GM19438 (cell line): ENCODE measurements at regions not wholly inside any gene's neighbourhood (a gene's known extent, or its start where the extent isn't known, plus 50 kb on each side); places are given as distances from the start of the nearest gene placed in this dataset.
"Not testable (repeated sequence)": the region's sequence is repeated elsewhere in the genome, so short reads cannot be mapped to it uniquely, and the experiment has no call there.

ENCODE experiments used
- ATAC-seq: cut with Tn5 transposase; IDR thresholded peaks from one replicate; pipeline ENCODE4 v1.9.1; 2021; ENCODE audit warnings: low read depth; ENCODE audit not compliant: unreplicated experiment

DNA sequence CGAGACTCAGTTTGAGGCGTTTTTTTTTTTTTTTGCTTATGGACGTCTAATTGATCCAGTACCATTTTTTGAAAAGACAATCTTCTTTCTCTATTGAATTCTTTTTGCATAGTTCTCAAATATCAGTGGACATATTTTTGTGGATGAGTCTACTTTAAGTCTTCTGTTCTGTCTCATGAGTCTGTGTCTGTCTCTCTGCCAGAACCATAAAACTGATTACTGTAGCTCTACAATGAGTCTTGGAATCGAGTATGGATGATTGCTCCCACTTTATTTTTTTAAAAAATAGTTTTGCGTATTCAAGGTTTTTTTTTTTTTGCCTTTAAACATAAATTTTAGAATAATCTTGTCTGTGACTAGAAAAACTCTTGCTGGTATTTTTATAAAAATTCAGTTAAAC lies 323.5 kb downstream of the ZNF326 start:
- ATAC-seq: no peak

DNA sequence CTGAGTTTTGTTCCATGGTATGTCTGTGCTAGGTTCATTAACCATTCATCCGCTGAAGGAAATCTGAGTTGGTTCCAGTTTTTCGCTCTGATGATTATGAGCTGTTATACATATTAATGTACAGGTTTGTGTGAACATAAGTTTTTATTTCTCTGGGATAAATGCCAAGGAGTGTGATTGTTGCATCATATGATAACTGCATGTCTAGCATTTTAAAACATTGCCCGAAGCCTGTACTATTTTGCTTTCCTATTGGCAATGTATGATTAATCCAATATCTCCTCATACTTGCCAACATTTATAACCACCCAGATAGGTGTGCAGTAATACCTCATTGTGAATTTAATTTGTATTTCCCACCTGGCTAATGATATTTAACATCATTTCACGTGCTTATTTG lies 322.7 kb downstream of the ZNF326 start:
- ATAC-seq: no peak

DNA sequence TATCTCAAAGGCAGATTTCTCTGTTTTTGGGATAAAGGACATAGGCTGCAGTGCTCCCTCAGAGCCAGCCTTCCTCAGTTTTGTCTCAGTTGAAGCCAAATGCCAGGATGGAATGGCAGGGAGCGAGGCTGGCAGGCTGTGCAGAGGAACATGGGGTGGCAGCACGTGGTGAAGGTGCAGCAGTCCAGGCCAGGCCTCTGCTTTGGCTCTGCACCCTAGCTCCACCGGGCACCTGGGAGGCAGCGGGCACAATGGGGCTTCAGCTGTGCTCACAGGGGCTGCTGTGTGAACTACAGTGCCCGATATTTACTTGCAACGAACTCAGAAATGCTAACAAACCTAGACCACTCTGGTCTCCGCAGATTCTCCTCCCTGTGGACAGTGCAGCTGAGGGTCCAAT lies 319.6 kb downstream of the ZNF326 start:
- no peak for ATAC-seq

DNA sequence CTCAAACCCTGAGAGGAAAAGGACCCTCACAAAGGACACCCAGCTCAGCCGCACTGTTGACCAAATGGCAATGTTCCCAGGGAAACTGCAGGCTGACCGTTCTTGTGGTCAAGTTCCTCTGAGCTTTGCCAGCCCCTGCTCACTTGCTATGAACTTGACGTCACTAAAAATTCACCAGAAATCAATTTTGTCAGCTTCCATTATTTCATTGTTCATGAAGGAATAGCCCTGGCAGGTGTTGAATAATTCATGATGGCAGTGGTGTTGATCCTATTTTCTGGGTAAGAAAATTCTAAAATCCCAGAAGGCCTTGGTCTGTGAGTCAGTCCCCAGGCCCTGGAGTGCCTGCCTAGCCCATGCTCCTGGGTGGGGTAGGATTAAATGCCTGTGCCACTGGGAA lies 318.9 kb downstream of the ZNF326 start:
- ATAC-seq: no peak

DNA sequence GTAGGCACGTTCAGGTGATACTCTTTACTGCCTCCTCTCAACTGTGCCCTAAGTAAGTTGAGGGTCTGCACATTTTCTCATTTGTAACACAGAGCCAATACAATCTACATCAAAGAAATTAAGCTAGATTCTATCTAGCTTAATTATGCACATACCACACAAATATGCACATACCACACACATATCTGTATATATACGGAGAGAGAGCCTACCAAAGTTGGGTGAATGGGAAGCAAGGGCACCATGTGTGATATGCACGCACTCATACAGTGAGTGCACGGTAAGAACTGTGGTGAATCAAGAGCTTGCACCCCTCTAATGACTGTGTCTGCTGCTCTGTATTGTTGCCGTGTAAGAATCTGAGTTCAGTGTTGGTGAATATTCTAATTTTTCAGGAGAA lies 314.9 kb downstream of the ZNF326 start:
- no peak for ATAC-seq

DNA sequence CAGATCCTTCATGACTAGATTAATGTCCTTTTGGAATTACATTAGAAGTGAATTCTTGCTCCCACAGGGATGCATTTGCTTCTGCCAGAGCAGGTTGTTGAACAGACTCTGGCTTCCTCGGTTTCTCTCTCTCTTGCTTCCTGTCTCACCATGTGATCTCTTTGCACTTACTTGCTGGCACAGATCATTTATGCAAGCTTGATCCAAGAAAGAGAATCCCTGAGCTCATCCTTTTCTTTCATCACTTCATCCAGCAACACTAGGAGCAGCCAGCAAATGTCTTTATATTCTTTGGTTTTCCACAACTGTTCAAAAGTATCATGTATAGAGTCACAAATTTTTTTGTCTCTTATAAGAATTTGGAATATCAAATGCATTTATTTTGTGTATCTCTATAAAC lies 313.5 kb downstream of the ZNF326 start:
- no peak for ATAC-seq

DNA sequence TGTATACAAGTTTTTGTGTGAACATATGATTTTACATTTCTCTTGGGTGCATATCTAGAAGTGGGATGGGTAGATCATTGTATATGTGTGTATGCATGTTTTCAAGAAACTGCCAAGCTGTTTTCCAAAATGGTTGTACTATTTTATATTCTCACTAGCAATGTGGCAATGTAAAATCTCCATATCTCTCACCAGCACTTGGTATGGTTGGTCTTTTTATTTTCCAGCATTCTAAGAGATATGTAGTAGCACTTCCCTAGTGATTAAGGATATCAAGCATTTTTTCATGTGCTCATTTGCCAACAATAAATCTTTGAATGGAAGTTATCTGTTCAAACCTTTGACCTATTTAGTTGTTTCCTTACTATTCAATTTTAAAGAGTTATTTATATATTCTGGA lies 310.7 kb downstream of the ZNF326 start:
- ATAC-seq: no peak

DNA sequence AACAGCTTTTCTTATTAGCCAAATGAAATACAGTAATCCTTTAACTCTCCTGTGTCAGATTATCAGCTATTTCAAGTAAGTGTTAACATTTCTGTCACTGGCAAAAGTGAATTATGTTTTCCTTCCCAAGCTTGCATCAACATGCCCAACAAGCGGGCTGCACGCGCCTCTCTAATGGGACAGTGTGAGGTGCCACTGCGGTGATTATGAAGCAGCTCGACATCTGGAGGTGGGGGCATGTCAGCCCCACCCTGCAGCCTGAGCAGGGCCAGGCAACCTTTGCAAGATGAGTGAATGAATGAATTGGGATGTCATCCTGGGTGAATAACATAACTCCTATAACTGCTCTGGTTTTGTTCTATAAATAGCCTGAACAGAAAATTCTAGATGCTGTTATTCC lies 301.4 kb downstream of the ZNF326 start:
- ATAC-seq: no peak

DNA sequence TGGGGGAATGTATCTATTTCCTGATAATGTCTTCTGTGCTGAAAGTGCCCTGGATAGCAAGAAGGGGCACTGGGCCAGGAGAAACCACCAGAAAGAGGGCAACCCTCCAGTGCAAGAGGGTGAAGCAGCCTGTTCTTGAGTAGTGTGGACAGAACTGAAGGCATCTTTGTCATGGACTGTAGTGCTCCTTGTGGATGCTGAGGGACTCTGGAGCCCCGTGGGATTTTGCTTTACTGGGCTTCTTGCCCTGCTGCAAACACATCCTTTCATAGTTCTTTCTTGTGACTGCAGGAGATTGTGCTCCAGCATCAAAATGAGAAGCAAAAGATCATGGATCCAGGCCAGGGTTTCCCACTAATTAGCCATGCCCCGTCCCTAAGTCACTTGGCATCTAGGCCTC lies 300.6 kb downstream of the ZNF326 start:
- ATAC-seq: no peak

DNA sequence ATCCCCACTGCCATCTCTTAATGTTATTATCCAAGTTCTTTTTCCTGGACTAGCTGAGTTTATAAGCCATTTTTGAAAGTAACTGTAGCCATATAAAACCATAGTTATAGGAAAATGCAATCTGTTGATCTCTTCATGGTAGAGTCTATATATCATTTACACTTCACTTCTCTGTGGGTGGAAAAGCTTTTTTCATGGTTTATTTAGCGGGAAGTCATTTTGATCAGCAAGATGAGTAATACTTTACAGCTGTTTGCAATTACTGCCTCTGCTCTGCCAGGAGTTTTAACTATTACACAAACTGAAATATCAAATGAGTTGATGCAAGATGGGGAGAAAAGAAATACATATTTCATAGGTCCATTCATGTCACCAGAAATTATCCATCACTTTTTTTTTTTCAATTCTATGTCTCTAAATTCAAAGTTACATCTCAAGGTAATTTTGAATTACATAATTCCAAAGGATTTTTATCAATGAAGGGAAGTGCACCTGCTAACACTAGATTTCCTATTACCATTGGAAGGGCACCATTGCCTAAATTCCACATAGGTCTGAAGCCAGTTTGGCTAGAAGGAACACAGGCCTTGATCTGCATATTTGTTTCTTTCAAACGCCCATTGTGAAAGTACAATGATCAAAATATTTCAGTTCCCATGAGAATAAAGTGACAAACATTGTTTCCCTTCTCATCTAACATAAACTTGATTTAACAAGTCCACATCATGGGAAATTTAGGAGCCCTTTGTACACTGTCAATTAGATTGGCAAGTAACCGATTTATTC lies 296.7 kb downstream of the ZNF326 start:
- ATAC-seq: no peak

DNA sequence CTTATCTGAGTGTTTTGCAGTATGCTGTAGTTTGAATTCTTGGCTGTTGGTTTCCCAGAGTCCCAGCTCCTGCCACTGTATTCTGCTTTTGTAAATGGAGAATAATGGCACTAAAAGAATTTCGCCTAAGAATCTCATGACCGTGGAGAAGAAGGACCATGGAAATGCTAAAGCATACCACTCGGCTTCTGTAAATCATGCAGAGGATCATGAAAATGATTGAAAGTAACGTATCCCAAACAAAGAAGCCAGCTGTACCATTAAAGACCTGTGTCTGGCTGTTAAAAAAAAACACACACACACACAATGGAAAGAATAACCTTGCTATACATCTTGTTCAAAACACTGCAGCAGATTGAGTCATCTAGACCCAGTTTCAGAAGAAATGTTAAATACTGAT lies 287.9 kb downstream of the ZNF326 start:
- no peak for ATAC-seq

DNA sequence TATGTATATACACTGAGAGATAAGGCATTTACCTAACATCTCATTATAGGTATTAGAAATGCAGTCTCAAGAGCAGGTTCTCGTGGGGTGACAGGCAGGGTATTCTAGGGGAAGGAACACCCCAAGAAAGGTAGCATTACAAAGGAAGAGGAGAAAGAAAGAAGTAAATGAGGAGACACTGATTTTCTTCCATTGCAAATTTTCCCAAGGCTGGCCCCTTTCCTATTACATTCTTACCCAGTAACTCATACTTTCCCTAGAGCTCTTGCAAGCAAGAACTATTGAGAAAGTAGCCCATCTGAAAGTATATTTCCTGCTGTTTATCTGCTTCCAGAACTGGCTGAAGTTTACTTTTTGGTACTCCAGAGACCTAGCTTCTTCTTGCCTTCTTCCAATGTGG lies 287.0 kb downstream of the ZNF326 start:
- ATAC-seq: not testable (repeated sequence)

DNA sequence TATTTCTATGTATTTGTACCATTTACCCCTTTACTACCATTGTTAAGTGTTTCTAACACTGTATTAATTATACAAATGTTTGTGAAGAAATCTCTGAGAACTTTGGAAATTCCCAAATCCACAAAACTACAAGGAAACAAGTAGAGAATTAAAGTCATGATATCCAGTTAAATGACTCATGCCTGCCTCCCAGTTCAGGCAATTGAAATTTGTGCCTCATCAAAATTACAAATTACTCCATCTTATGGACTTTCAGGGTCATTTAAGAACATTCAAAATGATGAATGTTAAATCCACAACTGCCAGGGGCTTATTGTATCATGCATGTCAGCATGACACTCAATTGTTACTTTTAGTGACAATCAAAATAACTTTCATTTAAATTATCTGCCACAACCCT lies 282.4 kb downstream of the ZNF326 start:
- no peak for ATAC-seq

DNA sequence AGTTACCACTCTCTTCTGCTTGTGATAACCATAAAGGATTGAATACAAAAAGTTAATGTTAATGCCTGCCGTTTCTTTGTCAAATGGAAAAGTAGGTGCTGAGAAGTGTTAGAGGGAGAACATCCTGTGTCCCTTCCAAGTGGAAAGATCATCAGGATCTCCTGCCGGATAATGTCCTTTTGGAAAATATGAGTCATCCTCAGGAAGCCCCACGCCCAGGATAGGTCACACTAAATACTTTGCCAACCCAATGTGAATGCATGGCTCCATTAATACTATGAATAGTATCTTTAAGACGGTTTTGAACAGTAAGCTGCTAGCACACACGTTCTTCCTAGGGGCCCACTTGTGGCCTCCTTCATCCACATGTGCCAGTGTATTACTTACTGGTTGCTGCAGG lies 279.5 kb downstream of the ZNF326 start:
- ATAC-seq: no peak

DNA sequence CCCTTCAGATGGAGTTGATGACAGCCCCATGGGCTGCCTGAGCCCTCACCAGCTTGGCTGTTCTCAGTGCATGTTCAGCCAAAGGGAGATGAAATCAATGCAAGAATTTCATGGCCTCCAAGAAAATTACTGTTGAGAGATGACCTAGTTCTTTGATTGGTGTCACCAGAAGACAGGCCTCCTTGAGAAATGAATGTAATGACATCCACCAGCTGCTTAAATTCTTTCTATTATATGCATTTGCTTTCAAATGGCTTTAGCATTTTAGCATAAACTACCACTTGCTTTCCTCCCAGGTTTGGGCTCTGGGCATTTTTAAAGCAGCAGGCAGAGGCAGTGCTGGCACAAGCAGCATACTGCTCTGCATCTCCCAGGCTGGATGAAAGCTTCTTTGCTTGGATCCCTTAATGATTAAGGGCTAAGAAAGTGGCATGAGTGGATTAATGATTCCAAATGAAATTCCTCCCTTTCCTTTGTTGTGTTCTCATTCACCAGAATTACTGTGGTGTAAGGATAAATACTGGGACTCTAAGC lies 278.4 kb downstream of the ZNF326 start:
- no peak for ATAC-seq

DNA sequence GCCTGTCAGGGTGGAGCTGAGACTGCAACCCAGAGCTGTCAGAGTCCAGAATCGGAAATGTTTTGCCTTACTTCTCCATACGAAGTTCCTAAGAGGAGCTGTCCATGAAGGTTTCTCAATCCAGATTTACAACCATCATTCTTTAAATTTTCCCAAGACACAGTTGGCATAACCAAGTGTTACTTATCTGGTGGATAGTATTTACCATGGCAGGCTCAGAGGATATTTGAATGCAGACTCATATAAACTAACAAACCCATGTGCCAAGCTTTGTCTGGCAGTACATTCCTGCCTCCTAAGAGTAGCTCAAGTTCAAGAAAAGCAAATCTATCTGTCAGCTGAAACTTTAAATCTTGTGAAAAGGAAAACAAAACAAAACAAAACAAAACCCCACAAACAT lies 267.9 kb downstream of the ZNF326 start:
- no peak for ATAC-seq

DNA sequence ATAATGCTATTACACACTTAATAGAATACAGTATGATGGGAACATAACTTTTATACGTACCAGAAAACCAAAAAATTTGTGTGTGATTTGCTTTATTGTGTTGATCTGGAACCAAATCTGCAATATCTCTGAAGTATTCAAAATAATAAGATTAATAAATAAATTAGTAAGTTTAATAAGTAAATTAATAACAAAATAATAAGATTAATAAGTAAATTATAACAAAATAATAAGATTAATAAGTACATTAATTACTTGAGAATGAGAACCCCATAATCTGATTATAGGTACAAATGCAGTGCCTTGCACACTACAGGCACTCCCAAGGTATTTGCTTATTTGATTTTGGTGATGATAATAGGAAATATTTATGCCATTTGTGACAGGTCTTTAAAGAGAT lies 267.4 kb downstream of the ZNF326 start:
- ATAC-seq: no peak

DNA sequence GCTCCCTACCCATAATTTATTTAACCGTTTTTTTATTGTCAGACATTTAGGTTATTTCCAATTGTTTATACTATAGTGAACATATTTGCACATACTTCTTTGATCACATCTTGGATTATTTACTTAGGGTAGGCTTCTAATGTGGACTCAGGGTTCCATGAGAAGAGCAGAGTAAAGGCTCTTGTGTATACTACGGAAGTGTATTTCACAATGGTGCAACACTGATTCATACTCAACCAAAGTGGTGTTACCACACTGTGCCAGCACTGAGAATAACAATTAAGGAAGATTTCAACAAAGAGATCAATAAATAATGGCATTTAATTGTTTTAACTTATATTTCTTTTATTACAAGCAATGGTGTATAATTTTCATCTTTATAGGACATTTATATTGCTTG lies 251.2 kb downstream of the ZNF326 start:
- no peak for ATAC-seq

DNA sequence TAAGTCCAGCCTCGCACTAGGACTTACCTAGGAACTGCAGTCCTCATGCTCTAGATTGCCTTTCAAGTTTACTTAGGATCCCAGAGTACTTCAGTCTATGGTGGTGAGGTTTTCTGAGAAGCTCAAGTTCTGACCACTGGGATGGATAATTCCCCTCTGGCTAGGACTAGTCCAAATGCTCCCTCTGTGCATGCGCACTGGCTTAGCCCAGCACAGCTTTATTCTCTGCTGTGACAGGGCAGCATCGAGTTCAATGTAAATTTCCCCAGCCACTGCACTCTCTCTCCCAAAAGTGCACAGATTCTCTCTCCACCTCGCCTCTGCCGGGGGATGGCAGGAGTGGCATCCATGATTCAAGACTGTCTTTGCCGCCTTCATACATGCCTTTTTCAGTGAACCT lies 241.6 kb downstream of the ZNF326 start:
- ATAC-seq: no peak

DNA sequence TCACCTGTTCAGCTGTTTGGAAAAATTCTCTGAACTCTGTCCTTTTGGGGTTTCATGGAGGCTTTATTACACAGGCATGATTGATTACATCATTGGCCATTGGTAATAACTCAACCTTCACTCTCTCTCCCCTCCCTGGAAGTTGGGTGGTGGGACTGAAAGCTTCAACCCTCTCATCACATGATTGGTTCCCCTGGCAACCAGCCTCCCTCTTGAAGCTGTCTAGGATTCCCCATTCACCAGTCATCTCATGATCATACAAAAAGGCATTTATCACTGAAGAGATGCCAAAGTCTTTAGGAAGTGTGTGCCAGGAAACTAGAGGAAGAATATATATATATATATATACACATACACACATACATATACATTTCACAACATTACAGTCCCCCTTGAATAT lies 228.5 kb downstream of the ZNF326 start:
- ATAC-seq: no peak

DNA sequence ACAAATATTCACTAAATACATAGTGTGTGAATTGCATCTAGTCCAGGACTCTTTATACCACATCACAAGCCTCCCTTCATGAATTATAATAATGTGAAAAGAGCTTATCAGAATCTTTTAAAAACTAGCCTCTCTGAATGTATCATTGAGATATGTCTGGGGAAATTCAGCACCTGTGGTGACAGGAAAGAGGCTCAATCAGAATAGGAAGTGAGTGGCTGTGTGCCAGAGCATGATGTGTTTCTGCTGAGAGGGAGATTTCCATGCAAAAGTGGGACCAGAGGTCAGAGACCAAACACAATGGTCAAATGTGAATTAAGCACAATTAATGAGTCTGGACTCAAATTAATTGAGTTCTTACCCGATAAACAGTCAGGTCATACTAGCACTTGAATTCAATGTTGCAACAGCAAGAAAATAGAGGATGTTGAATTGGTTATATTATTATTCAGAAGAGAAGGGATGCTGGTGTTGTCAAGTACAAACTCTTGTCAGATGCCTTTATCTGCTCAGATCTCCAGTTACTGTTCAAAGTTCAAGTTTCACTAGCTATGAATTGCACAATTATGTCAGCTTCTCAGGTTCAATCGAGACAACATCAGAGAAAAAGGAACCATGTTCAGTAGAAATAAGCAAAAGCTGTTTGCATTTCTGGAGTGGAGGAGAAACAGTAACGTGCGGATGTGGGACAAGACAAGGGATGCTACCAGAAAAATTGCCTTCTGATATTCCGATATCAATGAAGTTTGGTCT lies 226.2 kb downstream of the ZNF326 start:
- no peak for ATAC-seq

DNA sequence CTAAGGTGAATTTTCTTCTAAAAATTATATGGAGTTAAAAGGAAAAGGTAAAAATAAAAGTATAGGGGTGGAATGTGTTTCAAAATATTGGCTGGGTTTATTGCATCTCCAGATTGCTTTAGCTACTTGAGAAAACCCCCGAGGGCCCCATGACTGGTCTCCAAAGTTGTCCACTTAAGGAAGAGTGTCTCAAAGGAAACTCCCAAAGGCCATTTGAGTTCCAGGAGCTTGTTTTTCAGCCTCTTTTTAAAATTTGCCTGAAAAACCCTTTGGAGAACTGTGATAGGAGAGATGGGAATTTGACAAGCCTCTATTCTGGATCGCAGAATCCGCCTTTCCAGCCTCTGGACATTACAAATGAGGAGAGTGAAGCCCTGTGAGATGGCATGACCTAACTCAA lies 225.6 kb downstream of the ZNF326 start:
- ATAC-seq: no peak
